ENCODE measurements at regions not wholly inside any gene's neighbourhood (a gene's known extent, or its start where the extent isn't known, plus 50 kb on each side); places are given as distances from the start of the nearest gene placed in this dataset.

GRCh38 chr3:40649346-40649745 is 124.6 kb downstream of the ZNF621 start (continued):
- no peak for TF ChIP-seq KHSRP (IDR thresholded peaks at IDR 0.05)
- peak; percentile 61 for TF ChIP-seq MAFG (tag; conservative IDR thresholded peaks at IDR 0.05)
- TF ChIP-seq CREB3L1 (IDR thresholded peaks at IDR 0.05; ENCODE audit: borderline replicate concordance, low read depth): no peak
- TF ChIP-seq RCOR1 (IDR thresholded peaks at IDR 0.05; ENCODE audit: borderline replicate concordance in 1 of 2, low read depth in 2 of 2, low read length in 2 of 2): peak in 1 of 2 experiments; percentile 46; a peak in 1 of 4 replicates
- TF ChIP-seq ZNF583 (CRISPR knock-in tag; IDR thresholded peaks at IDR 0.05): no peak
- no peak for TF ChIP-seq ZNF561 (CRISPR knock-in tag; conservative IDR thresholded peaks at IDR 0.05)
- TF ChIP-seq PYGO2 (tag; IDR thresholded peaks at IDR 0.05): no peak
- TF ChIP-seq ZNF347 (CRISPR knock-in tag; IDR thresholded peaks at IDR 0.05; ENCODE audit: low read depth): no peak

- Histone ChIP-seq H4K20me1 (replicated peaks; ENCODE audit: control insufficient read depth, insufficient read depth, low read length) (no peaks in the 10 kb centered on the region), H3K27ac (ENCODE audit: extremely low read depth, low read depth, low read length) (no peak overlapping the region), H2AFZ (ENCODE audit: low read depth, low read length) (no peak overlapping the region), H3K4me1 (replicated peaks in 1 of 2; ENCODE audit: control insufficient read depth in 2 of 2, insufficient read depth in 2 of 2, low read length in 2 of 2) (no peaks in the 10 kb centered on the region; a peak in 2 of 5 replicates), H3K36me3 (ENCODE audit: control insufficient read depth, insufficient read depth, low read length) (no peaks in the 10 kb centered on the region), H3K9ac (ENCODE audit: insufficient read depth in 1 of 2, low read depth in 2 of 2, low read length in 2 of 2) (no peak overlapping the region), H3K9me1 (ENCODE audit: control insufficient read depth, insufficient read depth, low read length) (no peaks in the 10 kb centered on the region), H3K4me2 (ENCODE audit: insufficient read depth, low read length) (no peak overlapping the region), H3K4me3 (no peak overlapping the region), H3K27me3 (ENCODE audit: control insufficient read depth in 2 of 2, insufficient read depth in 2 of 2, low read length in 2 of 2) (peaks cover 0 to 3% of the 10 kb centered on the region in 2 experiments; a peak in 2 of 5 replicates), H3K9me3 (replicated peaks; ENCODE audit: control insufficient read depth, insufficient read depth, low read depth, low read length) (no peaks in the 10 kb centered on the region), H3K79me2 (ENCODE audit: control insufficient read depth, insufficient read depth, low read length) (no peaks in the 10 kb centered on the region)
- 3% methylated on average over 5 of the region's 5 CpGs for WGBS (ENCODE audit: insufficient coverage, low coverage, missing lambda C conversion rate)
- CTCF ChIA-PET (ENCODE audit: low intra/inter-chr PET ratio): no interaction called here
- intact Hi-C loops (cut with micrococcal nuclease) (no loop called here), in situ Hi-C loops (cut with MboI) (no loop called here)
- POLR2A ChIA-PET: no interaction called here
- peak; percentile 50; the same call in 2 of the 3 replicates for ATAC-seq
- no TSS peak for BruUV-seq (replicated peaks)
- DNase-seq (ENCODE audit: extremely low read depth in 1 of 4, low spot score in 3 of 4): no peak
- TF ChIP-seq HCFC1 (IDR thresholded peaks at IDR 0.05; ENCODE audit: low read depth, low read length): no peak
- no peak for TF ChIP-seq ESRRA (IDR thresholded peaks at IDR 0.05; ENCODE audit: borderline replicate concordance, low read depth)
- TF ChIP-seq HOMEZ (CRISPR knock-in tag; IDR thresholded peaks at IDR 0.05): no peak
- TF ChIP-seq ZSCAN32 (CRISPR knock-in tag; IDR thresholded peaks at IDR 0.05): no peak
- TF ChIP-seq, protein P1, sequence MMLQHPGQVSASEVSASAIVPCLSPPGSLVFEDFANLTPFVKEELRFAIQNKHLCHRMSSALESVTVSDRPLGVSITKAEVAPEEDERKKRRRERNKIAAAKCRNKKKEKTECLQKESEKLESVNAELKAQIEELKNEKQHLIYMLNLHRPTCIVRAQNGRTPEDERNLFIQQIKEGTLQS (IDR thresholded peaks at IDR 0.05): 0 out of 2 replicates have a peak, but pooled peaks have one; percentile 12
- TF ChIP-seq, protein P1 (CRISPR knock-in tag; conservative IDR thresholded peaks at IDR 0.05): no peak
- TF ChIP-seq ZNF696 (CRISPR knock-in tag; conservative IDR thresholded peaks at IDR 0.05): no peak
- FAIRE-seq: no peak
These were observed 127.3 kb downstream of the ZNF621 start for GRCh38 chr3:40652072-40652471.
